ENCODE measurements at regions not wholly inside any gene's neighbourhood (a gene's known extent, or its start where the extent isn't known, plus 50 kb on each side); places are given as distances from the start of the nearest gene placed in this dataset.

- DNase-seq (ENCODE audit: low spot score in 2 of 2) = no peak
- H3K27me3 ChIP-seq = no peaks in the 10 kb centered on the region
- TF ChIP-seq POLR2A (IDR thresholded peaks at IDR 0.05) (no peak), EP300 (IDR thresholded peaks at IDR 0.05) (no peak), POLR2AphosphoS5 (IDR thresholded peaks at IDR 0.05) (no peak), CTCF (IDR thresholded peaks at IDR 0.05) (no peak)
- H3K9me3 ChIP-seq = no peaks in the 10 kb centered on the region
- H3K27ac ChIP-seq = no peak overlapping the region
- 50% methylated on average over 9 of the region's 9 CpGs for WGBS
- no peaks in the 10 kb centered on the region for H3K36me3 ChIP-seq
- no peak overlapping the region for H3K4me3 ChIP-seq
- H3K4me1 ChIP-seq = peaks cover 21% of the 10 kb centered on the region
Observed at GRCh38 chr2:12397854-12398253, 318.9 kb upstream of the TRIB2 start.

DNA sequence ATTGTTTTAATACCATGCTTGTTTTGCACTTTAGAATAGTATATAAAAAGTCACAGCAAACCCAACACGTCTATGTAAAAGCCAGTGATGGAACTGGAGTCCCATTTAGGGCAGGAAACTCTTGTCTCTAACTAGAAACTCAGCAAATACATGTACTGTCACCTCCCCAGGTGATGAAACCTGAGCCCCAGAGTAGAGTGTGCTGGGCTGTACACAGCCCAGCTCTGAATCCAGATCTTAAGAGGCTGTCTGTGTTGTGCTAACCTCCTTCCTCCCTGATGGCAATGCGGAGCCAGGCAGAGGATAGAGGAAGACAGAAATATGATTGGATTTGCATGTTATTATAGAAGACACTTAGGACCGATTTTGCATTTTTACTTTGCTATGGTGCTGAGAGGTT lies 317.5 kb upstream of the TRIB2 start:
- TF ChIP-seq EP300 (IDR thresholded peaks at IDR 0.05) (no peak), POLR2A (IDR thresholded peaks at IDR 0.05) (no peak), CTCF (IDR thresholded peaks at IDR 0.05) (no peak), POLR2AphosphoS5 (IDR thresholded peaks at IDR 0.05) (no peak)
- WGBS = 78% methylated on average over 3 of the region's 3 CpGs
- Histone ChIP-seq H3K4me3 (no peak overlapping the region), H3K27ac (no peak overlapping the region), H3K4me1 (peaks cover 21% of the 10 kb centered on the region), H3K36me3 (no peaks in the 10 kb centered on the region), H3K27me3 (no peaks in the 10 kb centered on the region), H3K9me3 (no peaks in the 10 kb centered on the region)
- DNase-seq (ENCODE audit: low spot score in 2 of 2) = no peak

GRCh38 chr2:12400543-12400942 lies 316.2 kb upstream of the TRIB2 start:
- H3K27ac ChIP-seq = no peak overlapping the region
- DNase-seq (ENCODE audit: low spot score in 2 of 2) = no peak
- H3K4me3 ChIP-seq = no peak overlapping the region
- TF ChIP-seq EP300 (IDR thresholded peaks at IDR 0.05) (no peak), POLR2AphosphoS5 (IDR thresholded peaks at IDR 0.05) (no peak), POLR2A (IDR thresholded peaks at IDR 0.05) (no peak), CTCF (IDR thresholded peaks at IDR 0.05) (no peak)
- H3K27me3 ChIP-seq = no peaks in the 10 kb centered on the region
- no peaks in the 10 kb centered on the region for H3K36me3 ChIP-seq
- H3K9me3 ChIP-seq = no peaks in the 10 kb centered on the region
- WGBS = 44% methylated on average over 3 of the region's 3 CpGs
- peaks cover 21% of the 10 kb centered on the region for H3K4me1 ChIP-seq

DNA sequence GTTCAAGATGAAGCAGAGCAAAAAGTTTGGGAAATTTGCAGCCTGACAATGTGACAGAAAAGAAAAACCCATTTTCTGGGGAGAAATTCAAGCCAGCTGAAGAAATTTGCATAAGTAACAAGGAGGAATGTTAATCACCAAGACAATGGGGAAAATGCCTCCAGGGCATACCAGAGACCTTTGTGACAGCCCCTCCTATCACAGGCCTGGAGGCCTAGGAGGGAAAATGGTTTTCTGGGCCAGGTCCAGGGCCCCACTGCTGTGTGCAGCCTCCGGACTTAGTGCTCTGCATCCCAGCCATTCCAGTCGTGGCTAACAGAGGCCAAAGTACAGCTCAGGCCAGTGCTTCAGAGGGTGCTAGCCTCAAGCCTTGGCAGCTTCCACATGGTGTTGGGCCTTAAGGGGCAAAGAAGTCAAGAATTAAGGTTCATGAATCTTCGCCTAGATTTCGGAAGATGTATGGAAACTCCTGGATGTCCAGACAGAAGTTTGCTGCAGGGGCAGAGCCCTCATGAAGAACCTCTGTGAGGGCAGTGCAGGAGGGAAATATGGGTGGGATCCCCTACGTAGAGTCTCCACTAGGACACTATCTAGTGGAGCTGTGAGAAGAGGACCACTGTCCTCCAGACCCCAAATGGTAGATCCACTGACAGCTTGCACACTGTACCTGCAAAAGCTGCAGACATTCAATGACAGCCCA lies 314.1 kb upstream of the TRIB2 start:
- TF ChIP-seq POLR2AphosphoS5 (IDR thresholded peaks at IDR 0.05) (no peak), POLR2A (IDR thresholded peaks at IDR 0.05) (no peak), EP300 (IDR thresholded peaks at IDR 0.05) (no peak), CTCF (IDR thresholded peaks at IDR 0.05) (no peak)
- no peak overlapping the region for H3K4me3 ChIP-seq
- no peak for DNase-seq (ENCODE audit: low spot score in 2 of 2)
- no peaks in the 10 kb centered on the region for H3K9me3 ChIP-seq
- no peaks in the 10 kb centered on the region for H3K36me3 ChIP-seq
- peaks cover 11% of the 10 kb centered on the region for H3K4me1 ChIP-seq
- no peaks in the 10 kb centered on the region for H3K27me3 ChIP-seq
- 95% methylated on average over 4 of the region's 5 CpGs for WGBS
- H3K27ac ChIP-seq = no peak overlapping the region

DNA sequence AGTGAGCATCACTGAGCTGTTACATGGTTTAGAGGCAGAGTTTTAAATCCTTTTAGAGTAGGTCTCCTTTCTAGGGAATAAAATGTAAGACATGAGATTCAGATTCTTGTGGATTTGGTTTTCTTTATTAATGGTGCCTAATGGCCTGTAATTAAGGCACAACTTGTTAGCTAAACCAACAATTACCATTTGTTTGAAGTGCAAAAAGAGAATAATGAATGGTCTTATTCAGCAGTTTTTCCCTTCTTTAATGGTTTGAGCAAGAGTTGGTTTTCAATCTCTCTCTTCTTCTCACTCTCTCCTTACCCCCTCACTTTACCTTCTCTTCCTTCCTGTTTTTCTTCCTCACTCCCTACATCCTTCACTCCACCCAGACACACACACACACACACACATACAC lies 312.2 kb upstream of the TRIB2 start:
- H3K27me3 ChIP-seq = no peaks in the 10 kb centered on the region
- H3K4me3 ChIP-seq = no peak overlapping the region
- no peak for TF ChIP-seq POLR2AphosphoS5 (IDR thresholded peaks at IDR 0.05)
- TF ChIP-seq EP300 (IDR thresholded peaks at IDR 0.05) = no peak
- no peak for TF ChIP-seq POLR2A (IDR thresholded peaks at IDR 0.05)
- no peak for TF ChIP-seq CTCF (IDR thresholded peaks at IDR 0.05)
- no peaks in the 10 kb centered on the region for H3K36me3 ChIP-seq
- no peak overlapping the region for H3K27ac ChIP-seq
- no peak for DNase-seq (ENCODE audit: low spot score in 2 of 2)
- no peaks in the 10 kb centered on the region for H3K9me3 ChIP-seq
- no peaks in the 10 kb centered on the region for H3K4me1 ChIP-seq

Data from suprapubic skin (tissue), 4 donors.